ENCODE measurements at regions not wholly inside any gene's neighbourhood (a gene's known extent, or its start where the extent isn't known, plus 50 kb on each side); places are given as distances from the start of the nearest gene placed in this dataset.

DNA sequence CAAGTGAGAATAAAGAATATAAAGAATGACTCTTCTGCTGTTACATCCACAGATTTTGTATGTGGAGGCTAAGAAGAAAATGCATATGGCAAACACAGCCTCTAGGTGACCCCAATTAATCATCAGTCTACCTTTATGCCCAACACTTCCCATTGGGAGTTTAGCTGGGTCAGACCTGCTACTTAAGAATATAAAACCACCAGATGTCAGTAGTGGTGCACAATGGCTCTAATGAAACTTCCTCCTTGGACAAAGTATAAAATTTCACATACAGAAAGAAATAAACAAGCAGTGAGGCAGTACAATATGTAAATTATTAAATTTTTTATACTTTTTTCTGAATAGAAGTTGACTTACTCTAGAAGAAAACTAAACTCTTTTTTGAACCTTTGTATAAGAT lies 539.9 kb downstream of the BRINP1 start:
- TF ChIP-seq EP300 (IDR thresholded peaks at IDR 0.05) (no peak), POLR2AphosphoS5 (IDR thresholded peaks at IDR 0.05) (no peak), POLR2A (IDR thresholded peaks at IDR 0.05) (no peak)
- TF ChIP-seq, protein P1, sequence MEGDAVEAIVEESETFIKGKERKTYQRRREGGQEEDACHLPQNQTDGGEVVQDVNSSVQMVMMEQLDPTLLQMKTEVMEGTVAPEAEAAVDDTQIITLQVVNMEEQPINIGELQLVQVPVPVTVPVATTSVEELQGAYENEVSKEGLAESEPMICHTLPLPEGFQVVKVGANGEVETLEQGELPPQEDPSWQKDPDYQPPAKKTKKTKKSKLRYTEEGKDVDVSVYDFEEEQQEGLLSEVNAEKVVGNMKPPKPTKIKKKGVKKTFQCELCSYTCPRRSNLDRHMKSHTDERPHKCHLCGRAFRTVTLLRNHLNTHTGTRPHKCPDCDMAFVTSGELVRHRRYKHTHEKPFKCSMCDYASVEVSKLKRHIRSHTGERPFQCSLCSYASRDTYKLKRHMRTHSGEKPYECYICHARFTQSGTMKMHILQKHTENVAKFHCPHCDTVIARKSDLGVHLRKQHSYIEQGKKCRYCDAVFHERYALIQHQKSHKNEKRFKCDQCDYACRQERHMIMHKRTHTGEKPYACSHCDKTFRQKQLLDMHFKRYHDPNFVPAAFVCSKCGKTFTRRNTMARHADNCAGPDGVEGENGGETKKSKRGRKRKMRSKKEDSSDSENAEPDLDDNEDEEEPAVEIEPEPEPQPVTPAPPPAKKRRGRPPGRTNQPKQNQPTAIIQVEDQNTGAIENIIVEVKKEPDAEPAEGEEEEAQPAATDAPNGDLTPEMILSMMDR (IDR thresholded peaks at IDR 0.05) = peak in 3 of 6 experiments; percentile 10 to 25 (median 17)

Data from upper lobe of left lung (tissue), 4 donors.